ENCODE measurements at regions not wholly inside any gene's neighbourhood (a gene's known extent, or its start where the extent isn't known, plus 50 kb on each side); places are given as distances from the start of the nearest gene placed in this dataset.

- no peak overlapping the region for H3K9ac ChIP-seq (ENCODE audit: low read depth, low read length)
- no peaks in the 10 kb centered on the region for H4K20me1 ChIP-seq (ENCODE audit: insufficient read depth, low read length)
- intact Hi-C loops (cut with micrococcal nuclease), result no loop called here
- TF ChIP-seq SMC3 (IDR thresholded peaks at IDR 0.05; ENCODE audit: low read depth, low read length), result no peak
- no peak for TF ChIP-seq MAZ (IDR thresholded peaks at IDR 0.05; ENCODE audit: borderline replicate concordance, low read depth, low read length)
- TF ChIP-seq BHLHE40 (IDR thresholded peaks at IDR 0.05; ENCODE audit: low read depth, low read length), result no peak
- H3K9me1 ChIP-seq (ENCODE audit: insufficient read depth, low read length), result no peaks in the 10 kb centered on the region
- no CpG with 5 or more reads among the region's 3 CpGs for WGBS, 2 experiments (ENCODE audit: extremely low coverage in 2 of 2, insufficient read length in 1 of 2)
- dilution Hi-C loops (cut with HindIII; ENCODE audit: low sequenced_read_pairs, unreplicated experiment), result no loop called here
- ATAC-seq (ENCODE audit: low read depth) (peak; percentile 27; the same call in 1 of the 2 replicates), DNase-seq (peak; percentile 25)
- H4K5ac ChIP-seq (ENCODE audit: low read depth, low read length), result no peak overlapping the region
- no peak overlapping the region for H3K23ac ChIP-seq (ENCODE audit: low read depth, low read length)
- H3K9me3 ChIP-seq (ENCODE audit: control insufficient read depth, insufficient read depth, low read length), result no peaks in the 10 kb centered on the region
- H3K4ac ChIP-seq (ENCODE audit: low read depth, low read length), result no peak overlapping the region
- no TSS peak for BruUV-seq (replicated peaks)
- H3K4me3 ChIP-seq (ENCODE audit: insufficient read depth, low read depth, low read length), result no peak overlapping the region
- in situ Hi-C loops (cut with MboI; ENCODE audit: low sequenced_read_pairs), result no loop called here
- ChIA-PET CTCF (no interaction called here), POLR2A (ENCODE audit: unreplicated experiment) (no interaction called here)
- no peak overlapping the region for H3K4me2 ChIP-seq (ENCODE audit: low read depth, low read length)
- H2AK5ac ChIP-seq (ENCODE audit: low read depth, low read length), result no peak overlapping the region
- H2BK5ac ChIP-seq (ENCODE audit: low read depth, low read length, poor library complexity, severe bottlenecking), result no peak overlapping the region
- H2BK15ac ChIP-seq (ENCODE audit: low read depth, low read length), result no peak overlapping the region
- H4K91ac ChIP-seq (ENCODE audit: insufficient read depth, low read depth, low read length), result no peak overlapping the region
- no peaks in the 10 kb centered on the region for H3K27me3 ChIP-seq (ENCODE audit: control insufficient read depth, insufficient read depth, low read length)
- H2AFZ ChIP-seq (replicated peaks; ENCODE audit: low read length, poor library complexity), result no peak overlapping the region
- H3K27ac ChIP-seq (ENCODE audit: insufficient read depth, low read length), result no peak overlapping the region
- H3K18ac ChIP-seq (ENCODE audit: low read depth, low read length), result no peak overlapping the region
- no peak overlapping the region for H2BK120ac ChIP-seq (ENCODE audit: low read depth, low read length)
- H3K4me1 ChIP-seq (ENCODE audit: control insufficient read depth, insufficient read depth, low read length), result no peaks in the 10 kb centered on the region
- H2BK20ac ChIP-seq (ENCODE audit: low read depth, low read length), result no peak overlapping the region
- H2AK9ac ChIP-seq (replicated peaks; ENCODE audit: low read depth, low read length, poor library complexity), result no peak overlapping the region
- no peak overlapping the region for H4K8ac ChIP-seq (ENCODE audit: low read depth in 2 of 2, low read length in 2 of 2)
- H3K79me1 ChIP-seq (ENCODE audit: low read depth in 1 of 2, low read length in 2 of 2), result no peaks in the 10 kb centered on the region
- no peaks in the 10 kb centered on the region for H3K36me3 ChIP-seq (ENCODE audit: control insufficient read depth, insufficient read depth, low read length)
- no peak overlapping the region for H3K56ac ChIP-seq (ENCODE audit: extremely low read depth, insufficient read depth, low read length)
- H3K14ac ChIP-seq (replicated peaks; ENCODE audit: low read depth, low read length), result no peak overlapping the region
These were observed 936.2 kb upstream of the CHORDC1 start for GRCh38 chr11:91158891-91159537.

Data from IMR-90 (cell line).